Spleen (tissue), 11 donors: ENCODE measurements at regions not wholly inside any gene's neighbourhood (a gene's known extent, or its start where the extent isn't known, plus 50 kb on each side); places are given as distances from the start of the nearest gene placed in this dataset.

Experiments used
- DNase-seq: peaks from one replicate; pipeline ENCODE4 v3.0.0-alpha.2; 2020
- H3K27ac ChIP-seq, 8 donors: fragments of 200-600 bp; sonication (generic) in 7 of 8; 1 replicate in 4 of 8; 2 replicates in 4 of 8; pipeline versions ENCODE4 v1.5.0 to v1.8.0; 2016 to 2021; ENCODE audit warnings: inconsistent platforms in 4 of 8, mild to moderate bottlenecking in 4 of 8, moderate library complexity in 1 of 8
- H3K27me3 ChIP-seq, 7 donors: fragments of 200-600 bp; sonication (generic) in 6 of 7; replicated peaks in 1 of 7; 1 replicate in 4 of 7; 2 replicates in 3 of 7; pipeline versions ENCODE4 v1.5.0 to v1.8.0; 2016 to 2021; ENCODE audit warnings: inconsistent platforms in 3 of 7, mild to moderate bottlenecking in 1 of 7
- H3K36me3 ChIP-seq, 6 donors: fragments of 200-600 bp; sonication (generic) in 5 of 6; 1 replicate in 4 of 6; 2 replicates in 2 of 6; pipeline versions ENCODE4 v1.5.0 to v1.8.0; 2016 to 2021; ENCODE audit warnings: inconsistent platforms in 2 of 6
- H3K4me1 ChIP-seq, 6 donors: fragments of 200-600 bp; sonication (generic) in 5 of 6; 1 replicate in 3 of 6; 2 replicates in 3 of 6; pipeline versions ENCODE4 v1.5.0 to v1.8.0; 2016 to 2021; ENCODE audit warnings: inconsistent platforms in 3 of 6
- H3K4me3 ChIP-seq, 8 donors: fragments of 200-600 bp; sonication (generic) in 7 of 8; 1 replicate in 4 of 8; 2 replicates in 4 of 8; pipeline versions ENCODE4 v1.5.0 to v1.8.0; 2016 to 2021; ENCODE audit warnings: inconsistent platforms in 4 of 8, mild to moderate bottlenecking in 4 of 8, moderate library complexity in 2 of 8
- H3K9me3 ChIP-seq, 8 donors: fragments of 200-600 bp; sonication (generic) in 7 of 8; 1 replicate in 4 of 8; 2 replicates in 4 of 8; pipeline versions ENCODE4 v1.5.0 to v1.8.0; 2016 to 2021; ENCODE audit warnings: inconsistent platforms in 4 of 8
- CTCF ChIP-seq, 11 experiments: fragments of 200-600 bp in 7 of 11; fragments of 450-650 bp in 4 of 11; sonication (generic) in 4 of 11; IDR thresholded peaks in 8 of 11; conservative IDR thresholded peaks in 3 of 11; 1 replicate in 7 of 11; 2 replicates in 4 of 11; pipeline versions ENCODE4 v1.4.0 to v1.8.0; 2016 to 2021; ENCODE audit warnings: antibody characterized with exemption in 11 of 11, inconsistent platforms in 4 of 11, mild to moderate bottlenecking in 1 of 11
- POLR2A ChIP-seq, 3 donors: fragments of 450-650 bp; IDR thresholded peaks; one replicate each; pipeline ENCODE4 v1.5.1; 2017; ENCODE audit warnings: antibody characterized with exemption in 3 of 3, mild to moderate bottlenecking in 1 of 3
- POLR2AphosphoS5 ChIP-seq, 3 donors: sonication (generic); formaldehyde crosslinking; IDR thresholded peaks; one replicate each; pipeline ENCODE4 v1.5.1; 2017; ENCODE audit warnings: antibody characterized with exemption in 3 of 3
- WGBS, 5 donors: extraction: QIAGEN DNeasy Blood & Tissue Kit in 3 of 5; methylation state at CpG; one replicate each; pipeline versions ENCODE4 v1.1.5 to v1.1.7; 2013 to 2018; 5-methylcytosine and 5-hydroxymethylcytosine counted together
- intact Hi-C: fragments of 100-400 bp; cut with DNase I; formaldehyde crosslinking; loops from one replicate; pipeline ENCODE4 v1.15.0; 2023; ENCODE audit warnings: low total_unique reads
- donor health status: healthy with polysubstance abuse.
- donor health status: DM: no; HTN: no; CAD: no; lungs with moderate emphysema.
- donor health status: DM: no; HTN: no; CAD: no.
- donor health status: Bipolar disorder and iron deficiency.
- donor health status: healthy.
- donor health status: DM: no; HTN: no; CAD: no.
- donor health status: DM: yes; HTN: yes; CAD: no.

GRCh38 chr22:27512283-27512761 lies 289.2 kb downstream of the MN1 start:
- Histone ChIP-seq H3K27ac (no peak overlapping the region), H3K4me3 (no peak overlapping the region), H3K4me1 (peaks cover 0 to 3% (median 0%) of the 10 kb centered on the region in 6 donors), H3K9me3 (peaks cover 0 to 7% (median 0%) of the 10 kb centered on the region in 8 donors), H3K27me3 (peaks cover 0 to 8% (median 0%) of the 10 kb centered on the region in 7 donors), H3K36me3 (no peaks in the 10 kb centered on the region)
- DNase-seq, result no peak
- intact Hi-C loops, result no loop called here
- TF ChIP-seq CTCF (IDR thresholded peaks at IDR 0.05 in 8 of 11, conservative IDR thresholded peaks at IDR 0.05 in 3 of 11), result no peak
- TF ChIP-seq POLR2AphosphoS5 (IDR thresholded peaks at IDR 0.05), result no peak
- no peak for TF ChIP-seq POLR2A (IDR thresholded peaks at IDR 0.05)
- 23 to 29% (median 27%) methylated on average over 13 of the region's 13 CpGs for WGBS, 5 donors

GRCh38 chr22:27513021-27513420 lies 288.5 kb downstream of the MN1 start:
- H3K27ac ChIP-seq, result no peak overlapping the region
- 44 to 49% (median 46%) methylated on average over 2 of the region's 2 CpGs for WGBS, 5 donors
- peaks cover 0 to 8% (median 0%) of the 10 kb centered on the region in 7 donors for H3K27me3 ChIP-seq
- DNase-seq, result no peak
- H3K9me3 ChIP-seq, result peaks cover 0 to 7% (median 0%) of the 10 kb centered on the region in 8 donors
- no peaks in the 10 kb centered on the region for H3K36me3 ChIP-seq
- no peak overlapping the region for H3K4me3 ChIP-seq
- TF ChIP-seq CTCF (IDR thresholded peaks at IDR 0.05 in 8 of 11, conservative IDR thresholded peaks at IDR 0.05 in 3 of 11) (no peak), POLR2A (IDR thresholded peaks at IDR 0.05) (no peak), POLR2AphosphoS5 (IDR thresholded peaks at IDR 0.05) (no peak)
- intact Hi-C loops, result no loop called here
- peaks cover 0 to 3% (median 0%) of the 10 kb centered on the region in 6 donors for H3K4me1 ChIP-seq

GRCh38 chr22:27514601-27515523 lies 286.7 kb downstream of the MN1 start:
- Histone ChIP-seq H3K27me3 (no peaks in the 10 kb centered on the region), H3K4me3 (no peak overlapping the region), H3K4me1 (peaks cover 0 to 3% (median 0%) of the 10 kb centered on the region in 6 donors), H3K36me3 (no peaks in the 10 kb centered on the region), H3K27ac (no peak overlapping the region), H3K9me3 (peaks cover 0 to 6% (median 0%) of the 10 kb centered on the region in 8 donors)
- intact Hi-C loops, result no loop called here
- TF ChIP-seq POLR2A (IDR thresholded peaks at IDR 0.05), result no peak
- no peak for TF ChIP-seq CTCF (IDR thresholded peaks at IDR 0.05 in 8 of 11, conservative IDR thresholded peaks at IDR 0.05 in 3 of 11)
- no peak for TF ChIP-seq POLR2AphosphoS5 (IDR thresholded peaks at IDR 0.05)
- WGBS, 5 donors, result 79 to 87% (median 83%) methylated on average over 9 of the region's 9 CpGs
- DNase-seq, result no peak
